Small intestine (tissue), 7 donors: ENCODE measurements at regions not wholly inside any gene's neighbourhood (a gene's known extent, or its start where the extent isn't known, plus 50 kb on each side); places are given as distances from the start of the nearest gene placed in this dataset.
"Not testable (repeated sequence)": the region's sequence is repeated elsewhere in the genome, so short reads cannot be mapped to it uniquely, and the experiment has no call there.

Source experiments
- DNase-seq, 2 donors: peaks; one replicate each; pipeline versions ENCODE4 v3.0.0 to v3.0.0-alpha.2; 2013
- FAIRE-seq: peaks from 2 replicates; lab custom pipeline; 2012; peaks lifted over from hg19 to GRCh38; lab: Jason Lieb, UNC
- H3K27ac ChIP-seq, 3 donors: one replicate each; pipeline ENCODE4 v1.5.1; 2013; ENCODE audit warnings: low read length in 2 of 3, mild to moderate bottlenecking in 2 of 3, control low read depth in 1 of 3, inconsistent platforms in 1 of 3, low read depth in 1 of 3, moderate library complexity in 1 of 3
- H3K27me3 ChIP-seq, 3 donors: one replicate each; pipeline ENCODE4 v1.6.1; 2013; ENCODE audit warnings: low read length in 3 of 3, inconsistent platforms in 1 of 3; ENCODE audit not compliant: control insufficient read depth in 3 of 3, insufficient read depth in 3 of 3
- H3K36me3 ChIP-seq, 3 donors: one replicate each; pipeline ENCODE4 v1.6.1; 2013; ENCODE audit warnings: low read length in 3 of 3, inconsistent platforms in 1 of 3, low read depth in 1 of 3, mild to moderate bottlenecking in 1 of 3, moderate library complexity in 1 of 3; ENCODE audit not compliant: control insufficient read depth in 3 of 3, insufficient read depth in 2 of 3
- H3K4me1 ChIP-seq, 3 donors: one replicate each; pipeline ENCODE4 v1.6.1; 2013; ENCODE audit warnings: low read length in 2 of 3, inconsistent platforms in 1 of 3, low read depth in 1 of 3, mild to moderate bottlenecking in 1 of 3, moderate library complexity in 1 of 3; ENCODE audit not compliant: control insufficient read depth in 3 of 3, insufficient read depth in 2 of 3
- H3K4me3 ChIP-seq, 3 donors: one replicate each; pipeline ENCODE4 v1.5.1; 2013; ENCODE audit warnings: low read length in 3 of 3, control low read depth in 1 of 3, inconsistent platforms in 1 of 3, low read depth in 1 of 3, mild to moderate bottlenecking in 1 of 3, moderate library complexity in 1 of 3
- H3K9me3 ChIP-seq, 2 donors: one replicate each; pipeline ENCODE4 v1.6.1; 2013; ENCODE audit warnings: low read depth in 1 of 2, low read length in 1 of 2; ENCODE audit not compliant: control insufficient read depth in 2 of 2, insufficient read depth in 1 of 2
- WGBS, 3 donors: extraction: QIAGEN DNeasy Blood & Tissue Kit; methylation state at CpG; one replicate each; pipeline ENCODE4 v1.1.7; 2013; 5-methylcytosine and 5-hydroxymethylcytosine counted together
- donor health status: healthy with polysubstance abuse.
- donor health status: control.
- donor health status: control.
- donor health status: Bipolar disorder and iron deficiency.
- donor health status: healthy.

GRCh38 chr11:87703589-87703988 is 471.7 kb downstream of the RAB38 start:
- not testable (repeated sequence) for H3K27me3 ChIP-seq, H3K4me3 ChIP-seq, DNase-seq, H3K36me3 ChIP-seq, FAIRE-seq, H3K4me1 ChIP-seq, H3K27ac ChIP-seq, H3K9me3 ChIP-seq
- 87 to 92% (median 88%) methylated on average over 12 of the region's 12 CpGs for whole genome bisulfite sequencing, 3 donors

- H3K36me3 ChIP-seq, result no peaks in the 10 kb centered on the region
- H3K27me3 ChIP-seq, result no peaks in the 10 kb centered on the region
- DNase-seq (no peak), FAIRE-seq (no peak)
- H3K9me3 ChIP-seq, result no peaks in the 10 kb centered on the region
- H3K4me1 ChIP-seq, result no peaks in the 10 kb centered on the region
- WGBS, 3 donors, result 60 to 73% (median 71%) methylated on average over 1 of the region's 1 CpG
- H3K27ac ChIP-seq, result no peak overlapping the region
- H3K4me3 ChIP-seq, result no peak overlapping the region
Measured at GRCh38 chr11:87675993-87676392, 499.2 kb downstream of the RAB38 start.

DNA sequence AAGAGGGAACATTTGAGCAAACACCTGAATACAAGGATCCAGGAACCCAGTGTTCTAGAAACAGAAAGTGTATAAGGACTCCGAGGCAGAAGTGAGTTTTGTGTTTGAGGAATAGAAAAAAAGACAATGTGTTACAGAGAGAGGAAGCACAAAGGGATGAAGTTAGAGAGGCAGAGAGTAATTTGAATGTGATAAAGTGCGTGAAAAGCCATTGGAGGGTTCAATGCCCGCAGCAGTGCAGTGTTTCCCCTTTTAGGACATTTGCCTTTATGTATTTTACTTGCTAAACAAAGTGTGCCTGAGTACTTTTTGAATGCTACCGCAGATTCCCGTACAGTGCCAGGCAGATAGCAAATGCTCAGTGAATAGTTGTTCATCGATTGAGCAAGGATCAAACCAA is 508.5 kb downstream of the RAB38 start:
- Histone ChIP-seq H3K4me1 (no peaks in the 10 kb centered on the region), H3K36me3 (no peaks in the 10 kb centered on the region), H3K27me3 (no peaks in the 10 kb centered on the region), H3K4me3 (no peak overlapping the region), H3K27ac (no peak overlapping the region), H3K9me3 (no peaks in the 10 kb centered on the region)
- 76 to 82% (median 77%) methylated on average over 6 of the region's 6 CpGs for WGBS, 3 donors
- no peak for DNase-seq
- no peak for FAIRE-seq

DNA sequence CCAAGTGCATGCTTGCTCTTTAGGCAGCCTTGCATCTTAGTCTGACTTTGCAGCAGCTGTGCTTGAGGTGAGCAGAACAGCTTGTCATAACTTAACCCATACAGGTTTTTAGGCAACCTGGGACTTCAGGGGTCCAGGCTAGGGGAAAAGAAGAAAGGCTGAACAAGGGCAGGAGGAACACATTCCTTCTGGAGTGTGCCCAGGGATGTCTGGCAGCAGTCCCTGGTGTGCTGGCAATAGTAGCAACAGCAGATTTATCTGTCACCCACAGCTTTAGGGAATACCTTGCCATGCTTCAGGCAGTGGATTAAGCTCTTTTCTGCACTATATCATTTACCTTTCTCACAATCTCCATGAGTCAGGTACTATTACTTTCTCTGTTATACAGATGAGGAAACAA is 513.0 kb downstream of the RAB38 start:
- Histone ChIP-seq H3K9me3 (no peaks in the 10 kb centered on the region), H3K27me3 (no peaks in the 10 kb centered on the region), H3K36me3 (no peaks in the 10 kb centered on the region), H3K27ac (no peak overlapping the region), H3K4me1 (no peaks in the 10 kb centered on the region), H3K4me3 (no peak overlapping the region)
- DNase-seq, result no peak
- FAIRE-seq, result no peak

GRCh38 chr11:87660926-87661660 is 514.1 kb downstream of the RAB38 start:
- WGBS, 3 donors, result 53 to 58% (median 54%) methylated on average over 5 of the region's 5 CpGs
- no peak for FAIRE-seq
- Histone ChIP-seq H3K36me3 (no peaks in the 10 kb centered on the region), H3K9me3 (no peaks in the 10 kb centered on the region), H3K4me1 (no peaks in the 10 kb centered on the region), H3K27me3 (no peaks in the 10 kb centered on the region), H3K4me3 (no peak overlapping the region), H3K27ac (no peak overlapping the region)
- DNase-seq, result no peak

DNA sequence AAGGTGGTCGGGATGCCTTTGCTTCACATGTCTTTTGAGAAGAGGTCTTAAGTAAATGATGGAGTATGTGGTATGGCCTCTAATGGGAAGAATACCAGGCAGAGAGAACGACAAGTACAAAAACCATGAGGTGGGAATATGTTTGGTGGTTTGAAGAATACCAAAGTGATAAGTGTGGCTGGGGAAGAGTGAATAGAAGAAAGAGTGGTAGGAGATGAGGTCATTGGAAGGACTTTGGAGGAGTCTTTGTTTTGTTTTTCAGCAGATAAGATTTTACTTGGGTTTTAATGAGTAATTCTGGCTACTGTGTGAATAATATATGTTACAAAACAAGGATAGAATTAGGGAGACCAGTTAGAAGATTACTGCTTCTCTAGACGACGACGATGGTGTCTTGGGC is 515.4 kb downstream of the RAB38 start:
- H3K27ac ChIP-seq, result no peak overlapping the region
- WGBS, 3 donors, result 70 to 86% (median 82%) methylated on average over 5 of the region's 5 CpGs
- H3K4me3 ChIP-seq, result no peak overlapping the region
- H3K27me3 ChIP-seq, result no peaks in the 10 kb centered on the region
- no peaks in the 10 kb centered on the region for H3K4me1 ChIP-seq
- DNase-seq (no peak), FAIRE-seq (no peak)
- H3K9me3 ChIP-seq, result no peaks in the 10 kb centered on the region
- no peaks in the 10 kb centered on the region for H3K36me3 ChIP-seq

DNA sequence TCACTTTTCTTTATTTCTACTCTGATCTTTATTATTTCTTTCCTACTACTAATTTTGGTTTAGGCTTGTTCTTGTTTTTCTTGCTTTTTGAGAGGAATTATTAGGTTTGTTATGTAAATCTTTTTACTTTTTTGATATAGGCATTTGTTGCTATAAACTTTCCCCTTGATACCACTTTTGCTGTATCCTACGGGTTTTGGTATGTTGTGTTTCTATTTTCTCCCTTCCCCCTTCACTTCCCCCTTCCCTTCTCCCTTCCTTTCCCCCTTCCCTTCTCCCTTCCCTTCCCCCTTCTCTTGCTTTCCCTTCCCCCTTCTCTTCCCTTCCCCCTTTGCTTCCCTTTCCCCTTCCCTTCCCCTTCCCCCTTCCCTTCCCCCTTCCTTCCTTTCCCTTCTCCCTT is 529.6 kb downstream of the RAB38 start:
- Histone ChIP-seq H3K4me3 (no peak overlapping the region), H3K27ac (no peak overlapping the region), H3K36me3 (no peaks in the 10 kb centered on the region), H3K9me3 (no peaks in the 10 kb centered on the region), H3K27me3 (no peaks in the 10 kb centered on the region), H3K4me1 (no peaks in the 10 kb centered on the region)
- 91 to 100% (median 100%) methylated on average over 1 of the region's 1 CpG for WGBS, 3 donors
- FAIRE-seq, result no peak
- no peak for DNase-seq

DNA sequence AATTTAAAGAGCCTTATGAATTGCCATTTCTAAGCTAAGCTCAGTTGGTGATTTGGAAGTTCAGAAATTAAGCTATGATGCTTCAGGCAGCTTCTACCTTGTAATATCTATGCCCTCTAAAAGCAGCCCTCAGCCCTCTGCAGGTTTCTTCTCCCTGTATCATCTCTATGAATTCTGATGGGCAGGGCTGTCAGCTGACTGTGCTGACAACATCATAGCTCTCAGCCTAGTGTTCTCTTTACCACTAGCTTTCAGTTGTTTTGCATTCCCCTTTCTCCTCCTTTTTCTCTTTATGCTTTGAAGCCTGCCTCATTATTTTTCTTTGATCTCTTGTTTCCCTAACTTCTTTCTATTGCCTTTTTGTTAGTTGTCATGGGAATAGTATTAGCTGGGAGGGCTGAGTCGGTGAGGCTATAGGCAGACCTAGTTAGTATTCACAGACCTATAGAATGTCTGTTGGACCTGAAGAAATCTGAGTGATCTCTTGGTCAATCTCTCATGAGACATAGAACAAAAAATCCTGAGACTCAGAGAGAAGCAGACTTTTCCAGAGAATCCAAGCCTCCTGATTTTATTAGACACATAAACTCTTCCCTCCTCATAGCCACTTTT is 535.4 kb downstream of the RAB38 start:
- no peak overlapping the region for H3K4me3 ChIP-seq
- 52 to 78% (median 72%) methylated on average over 1 of the region's 1 CpG for WGBS, 3 donors
- H3K27ac ChIP-seq, result no peak overlapping the region
- no peak for FAIRE-seq
- no peak for DNase-seq
- no peaks in the 10 kb centered on the region for H3K4me1 ChIP-seq
- no peaks in the 10 kb centered on the region for H3K36me3 ChIP-seq
- no peaks in the 10 kb centered on the region for H3K27me3 ChIP-seq
- H3K9me3 ChIP-seq, result no peaks in the 10 kb centered on the region

GRCh38 chr11:87635001-87635400 is 540.2 kb downstream of the RAB38 start:
- FAIRE-seq (no peak), DNase-seq (no peak)
- H3K4me3 ChIP-seq, result no peak overlapping the region
- no peak overlapping the region for H3K27ac ChIP-seq
- no peaks in the 10 kb centered on the region for H3K9me3 ChIP-seq
- no peaks in the 10 kb centered on the region for H3K4me1 ChIP-seq
- no peaks in the 10 kb centered on the region for H3K36me3 ChIP-seq
- H3K27me3 ChIP-seq, result no peaks in the 10 kb centered on the region
- 80 to 89% (median 83%) methylated on average over 5 of the region's 5 CpGs for WGBS, 3 donors
